Activated CD8-positive, alpha-beta memory T cell treated with anti-CD3 and anti-CD28 coated beads for 1 hour (primary cell): ENCODE measurements at regions not wholly inside any gene's neighbourhood (a gene's known extent, or its start where the extent isn't known, plus 50 kb on each side); places are given as distances from the start of the nearest gene placed in this dataset.
"Not testable (repeated sequence)": the region's sequence is repeated elsewhere in the genome, so short reads cannot be mapped to it uniquely, and the experiment has no call there.

Experiments used
- DNase-seq, 2 donors: peaks; one replicate each; pipeline ENCODE4 v3.0.0-alpha.2; 2020; ENCODE audit warnings: low read depth in 1 of 2; ENCODE audit errors: extremely low read depth in 1 of 2

DNA sequence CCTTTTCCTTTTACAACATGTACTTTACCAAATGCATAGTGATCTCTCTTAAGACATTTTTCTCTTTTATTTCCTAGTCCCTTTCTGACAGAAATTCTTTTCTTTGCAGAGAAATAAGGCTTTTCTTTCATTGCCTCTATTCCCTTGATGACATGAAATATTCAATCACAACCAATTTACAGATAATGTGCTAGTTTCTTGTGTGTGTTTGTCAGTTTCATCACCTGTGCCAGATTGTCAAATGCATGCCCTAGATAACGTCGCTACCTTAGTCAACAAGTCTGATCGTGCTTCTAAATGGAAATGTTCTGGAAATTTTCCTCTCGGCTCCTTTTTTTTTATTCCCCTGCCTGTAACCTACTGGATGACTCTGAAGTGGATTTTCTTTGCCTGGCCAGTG is 478.1 kb downstream of the KLF5 start:
- DNase-seq = no peak

DNA sequence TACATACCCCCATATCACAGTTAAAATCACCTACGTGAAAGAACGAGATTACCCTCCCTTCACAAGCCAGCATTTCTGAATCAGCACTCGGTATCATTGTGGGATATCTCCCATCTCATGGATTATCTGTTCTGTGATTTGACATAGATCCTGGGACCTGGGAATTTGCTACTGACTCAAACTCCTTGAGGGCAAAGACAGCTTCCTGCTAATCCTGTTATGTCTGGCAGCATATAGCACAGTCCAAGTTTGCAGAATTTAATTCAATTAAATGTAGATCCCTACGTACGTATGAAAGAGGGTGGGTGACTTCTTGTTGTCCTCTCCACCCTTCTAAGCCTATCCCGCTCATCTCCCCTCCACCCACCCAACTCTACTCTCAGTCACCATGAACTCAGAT is 476.5 kb downstream of the KLF5 start:
- DNase-seq = no peak

DNA sequence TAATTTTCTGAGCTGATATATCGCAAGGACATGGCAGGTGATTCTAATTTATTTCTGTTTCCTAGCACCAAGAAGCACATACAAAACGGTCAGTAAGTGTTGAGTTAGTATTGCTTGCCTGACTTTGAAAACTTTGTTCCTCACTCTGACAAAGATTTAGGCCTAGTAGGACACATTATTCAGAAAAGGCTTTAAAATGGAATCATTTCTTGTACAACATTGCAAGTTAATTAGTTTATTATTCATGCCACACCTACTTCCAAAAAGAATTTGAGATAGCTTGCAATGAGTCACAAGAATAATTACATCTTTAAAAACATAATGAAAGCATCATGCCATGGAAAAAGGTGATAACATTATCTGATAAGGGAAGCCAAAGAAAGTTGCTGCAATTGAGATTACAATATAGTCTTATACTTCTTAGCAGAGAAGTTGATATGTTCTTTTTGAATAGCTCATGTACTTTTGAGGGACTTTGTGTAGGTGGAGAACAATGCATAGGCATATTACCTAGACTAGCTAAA is 474.2 kb downstream of the KLF5 start:
- no peak for DNase-seq

DNA sequence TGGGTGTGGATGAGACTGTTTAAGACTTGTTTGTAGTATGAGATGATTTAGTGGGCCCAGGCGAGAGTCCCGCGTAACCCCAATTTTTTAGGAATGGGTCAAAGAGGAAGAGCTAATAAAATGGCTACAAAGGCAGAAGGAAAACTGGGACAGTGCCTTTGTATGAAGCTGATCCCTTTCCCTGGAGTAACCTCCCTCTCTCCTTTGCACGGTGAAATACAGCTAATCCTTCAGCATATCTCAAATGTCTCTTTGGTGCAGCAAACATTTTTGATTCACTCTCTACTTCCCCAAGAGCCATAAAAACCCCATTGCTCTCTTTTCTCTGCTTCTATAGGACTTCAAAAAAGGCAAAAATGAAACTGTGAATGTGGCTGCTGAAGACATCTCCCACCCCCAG is 473.8 kb downstream of the KLF5 start:
- DNase-seq = no peak

DNA sequence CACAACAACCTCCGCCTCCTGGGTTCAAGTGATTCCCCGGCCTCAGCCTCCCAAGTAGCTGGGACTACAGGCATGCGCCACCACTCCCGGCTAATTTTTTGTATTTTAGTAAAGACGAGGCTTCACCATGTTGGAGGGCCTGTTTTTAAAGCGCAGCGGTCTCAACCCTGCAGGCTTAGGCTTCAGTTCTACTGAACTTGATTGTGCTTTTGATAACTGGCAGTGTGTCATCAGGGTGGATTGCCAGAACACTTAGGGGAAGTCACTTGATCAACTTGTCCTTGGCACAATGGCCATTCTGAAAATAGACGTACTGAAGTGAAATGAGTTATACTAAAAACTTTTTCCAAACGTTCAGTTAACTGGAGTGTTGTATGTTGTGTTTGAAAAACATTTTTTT is 472.2 kb downstream of the KLF5 start:
- DNase-seq = no peak

DNA sequence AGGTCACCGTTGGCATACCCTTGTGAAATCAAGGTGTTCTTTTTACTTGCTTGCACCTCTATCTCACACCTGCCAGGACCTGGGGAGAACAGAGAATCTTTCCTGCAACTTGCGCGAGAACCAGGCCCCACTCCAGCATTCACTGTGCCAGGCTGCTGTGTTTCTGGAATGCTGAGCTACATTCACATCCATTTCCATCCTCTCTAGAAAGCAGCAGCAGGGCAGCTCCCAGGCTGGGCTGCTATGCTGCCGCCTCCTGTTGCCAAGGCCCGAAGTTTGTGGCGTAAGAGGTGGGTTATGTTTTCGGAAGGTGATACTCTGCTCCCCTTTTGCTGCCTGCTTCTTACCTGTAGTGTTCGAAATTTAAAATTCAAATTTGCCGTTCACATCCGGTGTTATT is 464.1 kb downstream of the KLF5 start:
- DNase-seq = no peak

DNA sequence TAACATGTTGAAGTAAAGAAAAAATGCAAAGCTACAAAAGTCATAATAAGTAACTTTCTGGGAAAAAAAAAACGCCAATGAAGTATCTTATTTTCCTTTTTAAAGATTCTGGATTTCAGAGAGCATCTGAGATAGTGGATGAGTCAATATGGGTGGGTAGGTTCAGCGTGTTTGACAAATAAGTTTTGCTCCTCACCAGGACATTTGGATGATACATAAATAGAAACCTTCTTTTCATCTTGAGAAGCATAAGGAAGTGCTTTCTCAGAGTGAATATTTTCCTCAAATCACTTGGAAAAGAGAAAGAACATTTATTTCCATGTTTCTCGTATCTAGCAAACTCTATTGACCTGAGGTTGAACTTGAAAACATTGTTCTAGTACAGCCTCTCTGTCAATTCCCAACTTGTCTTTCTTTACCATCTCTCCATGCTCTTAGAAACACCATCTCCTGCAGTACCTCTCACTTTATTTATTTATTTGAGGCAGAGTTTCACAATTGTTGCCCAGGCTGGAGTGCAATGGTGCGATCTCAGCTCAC is 463.2 kb downstream of the KLF5 start:
- no peak for DNase-seq

DNA sequence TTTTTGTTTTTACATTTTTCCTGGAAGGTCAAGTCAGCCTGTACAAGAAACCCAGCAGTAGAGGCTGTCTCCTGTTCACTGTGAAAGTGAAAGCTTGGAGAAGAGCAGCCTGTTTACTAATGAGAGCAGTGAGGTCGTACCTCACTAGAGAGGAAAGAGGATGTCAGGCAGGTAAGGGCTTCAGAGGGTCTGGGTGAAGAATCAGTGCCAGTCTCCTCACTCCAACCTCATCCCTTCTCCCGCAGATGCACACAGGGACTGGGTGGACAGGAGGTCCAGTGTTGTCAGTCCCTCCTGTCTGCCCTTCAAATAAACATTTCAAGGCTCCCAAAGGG is 462.5 kb downstream of the KLF5 start:
- DNase-seq = no peak

DNA sequence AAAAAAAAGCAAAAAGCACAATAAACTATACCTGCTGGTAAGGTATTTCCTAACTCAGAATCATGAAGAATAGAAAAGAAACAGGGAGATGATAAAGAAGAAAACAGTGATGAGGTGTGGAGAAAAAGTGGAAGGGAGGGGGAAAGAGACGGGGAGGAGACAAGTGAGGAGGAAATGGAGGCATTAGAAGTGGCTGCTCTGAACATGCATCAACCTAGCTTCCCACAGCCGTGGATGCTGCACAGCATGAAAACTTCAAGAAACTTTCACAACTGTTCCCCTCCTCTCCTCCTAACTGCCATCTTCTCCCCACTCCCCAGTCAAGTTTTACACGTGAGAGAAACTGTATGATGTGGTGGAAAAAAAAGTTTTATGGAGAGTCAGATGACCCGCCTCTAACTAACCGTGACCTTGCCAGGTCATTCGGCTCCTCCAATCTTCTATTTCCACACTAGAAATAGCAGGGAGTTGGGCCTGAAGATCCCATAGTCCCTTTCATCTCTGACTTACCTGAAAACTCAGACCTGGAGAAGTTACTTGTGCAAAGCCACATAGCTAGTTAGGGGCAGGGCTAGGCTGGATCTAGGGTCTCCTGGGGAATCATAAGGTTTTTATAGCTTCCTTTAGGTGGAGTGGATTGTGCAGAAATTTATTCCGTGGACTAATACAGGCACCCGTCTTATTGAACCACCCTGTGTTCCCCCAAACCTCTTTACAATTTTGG is 461.9 kb downstream of the KLF5 start:
- no peak for DNase-seq

DNA sequence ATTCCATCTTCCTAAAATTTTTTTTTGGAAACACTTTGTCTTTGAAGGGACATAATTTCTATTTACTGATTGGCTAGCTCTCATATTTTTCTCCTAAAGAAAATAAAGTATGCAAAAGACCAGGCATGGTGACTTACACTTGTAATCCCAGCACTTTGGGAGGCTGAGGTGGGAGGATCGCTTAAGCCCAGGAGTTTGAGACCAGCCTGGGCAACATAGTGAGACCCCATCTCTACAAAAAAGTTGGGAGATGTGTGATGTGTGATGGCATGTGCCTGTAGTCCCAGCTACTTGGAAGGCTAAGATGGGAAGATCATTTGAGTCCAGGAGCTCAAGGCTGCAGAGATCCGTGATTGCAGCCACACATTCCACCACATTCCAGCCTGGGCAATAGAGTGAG is 461.3 kb downstream of the KLF5 start:
- not testable (repeated sequence) for DNase-seq

DNA sequence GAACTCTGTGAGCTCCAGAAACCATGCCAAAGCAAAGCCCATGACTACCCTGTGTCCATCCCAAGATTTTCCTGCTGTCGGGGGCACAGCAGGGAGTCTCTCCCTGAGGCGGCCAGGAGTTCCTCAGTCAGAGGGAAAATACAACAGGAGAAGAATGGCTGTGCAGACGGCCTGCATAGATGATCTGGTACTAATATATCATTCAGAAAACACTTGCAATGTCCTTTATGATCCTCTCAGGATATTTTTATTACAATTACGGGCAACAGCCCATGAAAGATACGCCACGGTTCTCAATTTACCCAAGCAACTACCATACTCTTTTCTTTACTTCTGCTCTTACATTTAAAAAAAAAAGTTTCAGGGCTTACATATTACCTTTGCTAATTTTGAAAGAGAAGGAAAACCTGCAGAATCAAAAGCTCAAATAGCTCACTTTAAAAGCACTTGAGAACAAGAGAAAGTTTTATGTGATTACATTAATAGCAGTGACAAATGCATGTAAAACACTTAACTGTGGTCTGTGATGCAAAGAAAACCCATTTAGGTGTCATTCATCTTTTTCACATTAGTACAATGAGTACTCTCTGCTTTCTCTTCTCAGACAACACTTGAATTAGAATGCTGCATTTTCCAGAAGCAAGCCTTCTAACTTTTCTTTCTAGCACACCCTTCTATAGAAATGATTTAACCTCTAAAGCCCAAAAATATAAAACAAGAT is 460.8 kb downstream of the KLF5 start:
- no peak for DNase-seq

DNA sequence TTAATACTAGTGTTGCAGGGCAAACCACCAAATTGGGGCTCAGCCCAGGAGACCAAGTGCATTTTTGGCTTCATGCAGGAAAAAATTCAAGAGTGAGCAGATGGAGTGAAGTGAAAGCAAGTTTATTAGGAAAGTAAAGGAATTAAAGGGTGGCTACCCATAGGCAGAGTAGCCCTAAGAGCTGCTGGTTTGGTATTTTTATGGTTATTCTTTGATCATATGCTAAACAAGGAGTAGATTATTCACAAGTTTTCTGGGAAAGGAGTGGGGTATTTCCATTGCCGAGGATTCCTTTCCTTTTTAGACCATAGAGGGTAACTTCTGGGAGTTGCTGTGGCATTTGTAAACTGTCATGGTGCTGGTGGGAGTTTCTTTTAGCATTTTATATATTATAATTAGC is 459.0 kb downstream of the KLF5 start:
- no peak for DNase-seq

DNA sequence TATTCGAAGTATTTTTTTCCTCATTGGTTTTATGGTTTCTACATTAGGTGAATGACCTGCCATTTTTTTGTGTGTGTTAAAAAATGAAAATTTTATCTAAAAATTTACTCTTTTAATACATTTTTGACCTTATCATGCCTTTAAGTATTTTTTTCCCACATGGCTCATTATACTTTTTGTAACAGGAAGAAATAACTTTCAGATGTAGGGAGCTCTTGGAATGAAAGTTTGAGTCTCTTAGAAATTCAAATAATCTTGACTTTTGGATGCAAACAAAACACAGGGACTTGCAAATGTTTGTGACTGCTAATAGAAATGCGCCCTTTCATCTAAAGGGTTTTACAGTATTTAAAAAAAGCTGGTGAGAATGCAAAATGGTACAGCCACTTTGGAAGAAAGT is 457.9 kb downstream of the KLF5 start:
- DNase-seq = no peak

DNA sequence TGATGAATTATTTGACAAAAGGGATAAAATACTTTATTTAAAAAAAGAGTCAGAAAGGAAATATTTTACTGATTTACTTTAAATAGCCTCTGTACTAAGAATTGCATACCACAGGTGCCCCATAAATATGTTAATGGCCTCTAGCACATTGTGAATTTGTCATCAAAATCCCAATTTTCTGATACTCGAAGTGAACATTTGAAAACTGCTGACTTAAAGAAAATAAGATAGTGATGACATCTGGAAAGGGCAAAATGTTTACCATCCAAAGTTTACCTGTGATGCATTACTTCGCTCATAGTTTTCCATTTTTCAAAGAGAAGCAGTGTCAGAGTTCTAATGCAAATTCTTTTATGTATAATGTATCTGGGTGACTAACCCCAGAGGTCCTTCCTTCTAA is 455.4 kb downstream of the KLF5 start:
- no peak for DNase-seq

DNA sequence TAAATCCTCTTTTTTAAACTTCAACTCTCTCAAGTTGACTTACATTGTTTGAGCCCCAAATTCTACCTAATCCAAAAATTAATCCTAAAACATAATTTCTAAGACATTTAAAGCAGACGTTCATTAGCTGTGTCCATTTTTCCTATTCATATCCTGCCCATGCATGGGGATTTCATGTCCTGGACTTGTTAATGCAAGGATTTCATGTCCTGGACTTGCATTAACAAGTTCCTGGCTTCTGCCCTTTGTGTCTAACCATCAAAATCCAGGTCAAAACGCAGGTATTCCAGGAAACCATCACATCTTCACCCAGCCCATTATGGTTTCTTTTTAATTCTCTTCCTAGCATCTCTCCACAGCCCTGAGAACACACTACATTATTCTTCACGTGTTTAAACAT is 454.9 kb downstream of the KLF5 start:
- no peak for DNase-seq

DNA sequence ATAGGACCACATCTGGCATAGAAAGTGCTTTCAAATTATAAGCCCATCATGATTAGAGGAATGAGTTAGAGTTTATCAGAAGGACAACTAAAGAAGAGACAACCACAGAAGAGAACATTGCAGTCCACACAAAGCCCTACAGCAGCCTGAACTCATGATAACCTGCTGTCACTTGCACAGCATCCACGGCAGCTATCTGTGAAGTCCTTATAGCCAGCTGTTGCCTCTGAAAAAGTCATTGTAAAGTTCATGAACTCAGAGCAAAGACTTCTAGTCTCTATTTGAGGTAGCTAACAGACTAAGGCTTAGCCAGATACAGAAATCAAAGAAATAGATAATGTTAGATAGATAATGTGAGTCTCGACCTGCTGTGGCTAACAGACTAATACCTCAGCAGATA is 450.0 kb downstream of the KLF5 start:
- DNase-seq = no peak

DNA sequence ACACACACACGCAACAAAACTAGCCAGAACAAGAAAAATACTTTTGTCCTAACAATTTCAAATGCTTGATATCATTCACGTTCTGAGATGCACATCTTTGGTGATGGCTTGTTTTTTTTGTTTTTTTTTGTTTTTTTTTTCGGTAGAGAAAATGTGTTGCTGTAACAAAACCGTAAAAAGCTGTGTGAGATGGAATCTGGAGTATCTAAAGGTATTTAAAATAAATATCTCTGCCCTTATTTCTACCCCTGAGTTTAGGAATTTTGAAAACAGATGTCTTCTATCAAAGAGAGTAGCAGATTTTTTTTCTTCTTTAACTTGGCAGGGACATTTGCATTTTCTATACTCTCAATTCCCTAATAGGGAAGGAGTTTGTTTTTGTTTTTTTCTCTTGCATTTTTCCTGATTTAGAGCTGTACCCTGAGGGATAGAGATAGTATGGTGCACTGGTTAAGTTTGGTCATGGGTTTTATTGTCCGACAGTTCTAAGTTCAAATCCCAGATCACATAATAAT is 446.6 kb downstream of the KLF5 start:
- no peak for DNase-seq

DNA sequence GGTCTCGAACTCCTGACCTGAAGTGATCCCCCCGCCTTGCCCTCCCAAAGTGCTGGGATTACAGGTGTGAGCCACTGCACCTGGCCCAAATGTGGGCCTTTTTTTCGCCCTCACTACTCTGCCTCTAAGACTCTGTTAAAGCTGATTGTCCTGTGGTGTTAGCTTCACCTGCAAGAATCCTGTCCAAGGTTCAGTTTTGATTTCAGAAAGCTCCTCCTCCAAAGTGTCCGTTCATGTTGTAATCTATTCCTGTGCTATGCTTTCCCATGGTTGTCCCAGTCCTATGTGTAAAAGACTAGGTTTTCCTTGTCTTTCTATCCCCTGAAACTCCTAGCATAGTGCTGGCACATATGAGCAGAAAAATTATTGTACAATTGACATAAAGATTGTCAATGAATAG is 440.9 kb downstream of the KLF5 start:
- DNase-seq = no peak

DNA sequence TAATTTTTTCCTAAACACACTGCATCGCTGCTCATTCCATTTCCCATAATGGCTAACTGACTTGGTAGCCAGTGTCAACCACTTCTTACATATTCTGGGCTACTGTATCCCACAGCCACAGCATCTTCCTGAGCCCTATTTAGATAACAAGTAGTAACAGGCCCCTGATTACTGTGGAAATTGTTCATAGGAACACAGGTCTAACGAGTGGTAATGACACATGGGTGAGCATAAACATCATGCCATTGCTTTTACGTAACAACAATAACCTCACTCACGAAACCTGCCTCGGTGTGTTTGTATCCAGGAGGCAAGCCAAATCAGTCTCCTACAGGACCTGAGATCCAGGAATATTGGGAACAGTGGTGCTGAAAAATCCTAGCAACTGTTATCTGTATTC is 438.6 kb downstream of the KLF5 start:
- no peak for DNase-seq

DNA sequence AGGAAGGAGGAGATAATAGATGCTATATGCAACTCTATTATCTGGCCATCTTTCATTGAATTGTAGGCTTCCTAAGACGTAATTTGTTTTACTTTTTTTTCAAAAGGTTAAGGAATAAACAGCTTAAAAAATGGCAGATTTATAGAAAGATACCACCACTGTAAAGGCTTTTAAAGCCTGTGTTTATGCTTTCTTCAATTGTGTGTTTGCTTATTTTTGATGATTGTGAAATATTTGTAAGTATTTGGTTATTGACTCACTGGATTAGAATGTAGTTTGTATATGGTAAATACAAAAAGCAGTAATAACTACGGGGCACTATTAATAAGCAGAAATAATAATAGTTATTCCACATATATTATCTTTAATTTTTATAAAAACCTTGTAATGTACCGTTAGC is 437.9 kb downstream of the KLF5 start:
- DNase-seq = no peak

DNA sequence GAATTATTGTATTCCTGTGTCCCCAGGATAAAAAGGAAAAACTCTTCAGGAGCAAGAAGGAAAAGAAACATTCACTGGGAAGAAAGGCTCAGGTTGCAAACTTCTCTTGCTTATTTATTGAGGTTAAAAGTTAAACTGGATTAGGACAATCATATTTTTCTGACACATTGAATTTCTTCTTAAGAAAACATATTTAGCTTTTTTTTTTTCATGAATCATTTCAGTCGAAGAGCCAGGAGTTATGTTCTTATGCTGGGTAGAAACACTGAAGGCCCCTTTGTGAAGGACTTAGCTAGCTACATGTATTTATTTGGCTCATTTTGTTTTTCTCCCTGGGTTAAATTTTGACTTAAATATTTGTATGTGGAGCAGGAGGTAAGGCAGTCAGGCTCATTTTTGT is 434.0 kb downstream of the KLF5 start:
- DNase-seq = no peak

DNA sequence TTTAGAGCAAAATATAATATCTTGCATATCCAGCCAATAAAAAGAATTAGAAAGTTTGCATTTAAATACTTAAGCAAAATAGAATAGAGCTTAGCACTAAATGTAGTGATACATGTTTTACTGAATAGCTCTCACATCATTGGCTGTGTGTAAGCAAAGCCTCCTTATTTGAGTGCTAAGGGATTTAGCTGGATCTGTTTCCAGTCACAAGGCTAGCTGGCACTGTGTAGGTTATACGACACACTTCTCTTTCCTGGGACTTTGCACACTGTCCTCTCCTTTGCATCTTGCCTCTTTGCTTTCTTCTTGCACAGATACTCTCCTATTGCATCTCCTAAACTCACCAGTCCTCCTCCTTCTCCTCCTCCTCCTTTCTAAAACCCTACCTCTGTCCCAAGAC is 423.8 kb downstream of the KLF5 start:
- DNase-seq = no peak
